NCI-H1417 (cell line): ENCODE measurements at regions not wholly inside any gene's neighbourhood (a gene's known extent, or its start where the extent isn't known, plus 50 kb on each side); places are given as distances from the start of the nearest gene placed in this dataset.
"Not testable (repeated sequence)": the region's sequence is repeated elsewhere in the genome, so short reads cannot be mapped to it uniquely, and the experiment has no call there.

ENCODE experiments used
- DNase-seq, 3 experiments: peaks; one replicate each; lab custom pipeline; 2025; lab: John Stamatoyannopoulos, UW

DNA sequence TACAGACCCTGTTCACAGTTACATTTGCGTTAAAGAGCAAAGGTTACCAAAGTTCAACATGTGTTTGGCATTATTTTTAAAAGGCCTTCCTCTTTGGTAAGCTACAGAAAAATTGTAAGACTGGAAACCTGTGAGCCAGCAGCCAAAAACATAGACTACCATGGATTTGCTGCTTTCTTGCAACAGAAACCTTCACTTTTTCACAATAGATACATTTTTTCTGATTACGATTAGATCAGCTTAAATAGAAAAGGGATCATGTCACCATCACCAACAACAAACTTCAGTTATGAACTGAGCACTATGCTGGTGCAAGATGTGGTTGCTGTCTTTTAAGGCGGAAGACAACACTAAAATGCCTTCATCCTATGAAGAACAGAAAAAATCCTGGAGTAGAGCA lies 112.3 kb upstream of the MARCKS start:
- DNase-seq: no peak

GRCh38 chr6:113750151-113750855 lies 106.8 kb upstream of the MARCKS start:
- no peak for DNase-seq

DNA sequence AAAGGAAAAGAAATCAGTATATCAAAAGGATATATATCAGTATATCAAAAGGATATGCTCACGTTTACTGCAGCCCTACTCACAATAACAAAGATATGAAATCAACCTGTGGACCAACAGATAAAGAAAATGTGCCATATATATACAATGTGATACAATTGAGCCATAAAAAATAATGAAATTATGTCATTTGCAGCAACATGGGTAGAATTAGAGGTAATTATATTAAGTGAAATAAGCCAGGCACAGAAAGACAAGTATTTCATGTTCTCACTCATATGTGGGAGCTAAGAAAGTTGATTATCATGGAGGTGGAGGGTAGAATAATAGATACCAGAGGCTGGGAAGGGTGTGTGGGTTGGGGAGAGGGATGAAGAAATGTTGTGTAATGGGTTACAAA lies 102.9 kb upstream of the MARCKS start:
- DNase-seq: no peak

- DNase-seq: no peak
Observed at GRCh38 chr6:113755449-113756289, 101.5 kb upstream of the MARCKS start.

DNA sequence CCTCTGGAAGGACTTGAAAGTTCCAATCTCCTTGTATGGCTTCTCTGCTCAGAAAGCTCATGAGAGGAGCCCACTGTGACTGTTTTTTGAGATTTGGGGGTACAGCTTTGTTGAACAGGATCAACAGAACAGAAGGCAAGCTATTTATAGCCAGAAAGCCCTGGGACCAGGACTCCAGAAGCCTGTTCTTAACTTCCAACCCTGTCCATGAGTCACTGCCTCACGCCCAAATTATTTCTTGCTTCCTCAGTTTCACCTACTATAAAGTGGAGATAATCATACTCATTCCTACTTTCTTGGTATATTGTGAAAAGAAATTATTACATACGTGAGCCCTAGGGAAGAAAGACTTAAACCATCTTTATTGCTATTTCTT lies 100.9 kb upstream of the MARCKS start:
- no peak for DNase-seq

GRCh38 chr6:113758214-113758613 lies 98.9 kb upstream of the MARCKS start:
- no peak for DNase-seq

- DNase-seq: no peak
Observed at GRCh38 chr6:113758826-113759574, 98.1 kb upstream of the MARCKS start.

- DNase-seq: no peak
Observed at GRCh38 chr6:113762641-113763040, 94.5 kb upstream of the MARCKS start.

DNA sequence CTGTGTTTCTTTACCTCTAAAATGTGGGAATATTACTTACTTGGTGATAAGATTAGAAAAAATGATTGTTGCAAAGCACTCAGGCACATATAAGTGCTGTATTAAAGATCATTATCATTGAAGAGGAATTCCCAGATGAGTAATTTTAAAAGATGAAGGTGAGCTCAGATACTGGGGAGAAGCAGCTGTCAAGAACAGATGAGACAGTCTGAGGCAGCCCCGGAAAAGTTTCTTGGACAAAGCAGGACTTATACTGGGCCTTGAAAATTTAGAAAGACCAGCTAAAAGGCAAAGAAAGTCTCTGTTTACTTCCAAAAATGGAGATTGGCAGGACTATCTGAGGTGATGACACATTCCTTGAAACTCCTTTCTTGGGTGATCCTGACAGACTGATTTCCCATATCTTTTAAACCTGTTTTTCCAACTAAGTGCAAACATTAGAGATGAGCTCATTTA lies 93.8 kb upstream of the MARCKS start:
- no peak for DNase-seq

GRCh38 chr6:113763876-113764275 lies 93.3 kb upstream of the MARCKS start:
- no peak for DNase-seq

DNA sequence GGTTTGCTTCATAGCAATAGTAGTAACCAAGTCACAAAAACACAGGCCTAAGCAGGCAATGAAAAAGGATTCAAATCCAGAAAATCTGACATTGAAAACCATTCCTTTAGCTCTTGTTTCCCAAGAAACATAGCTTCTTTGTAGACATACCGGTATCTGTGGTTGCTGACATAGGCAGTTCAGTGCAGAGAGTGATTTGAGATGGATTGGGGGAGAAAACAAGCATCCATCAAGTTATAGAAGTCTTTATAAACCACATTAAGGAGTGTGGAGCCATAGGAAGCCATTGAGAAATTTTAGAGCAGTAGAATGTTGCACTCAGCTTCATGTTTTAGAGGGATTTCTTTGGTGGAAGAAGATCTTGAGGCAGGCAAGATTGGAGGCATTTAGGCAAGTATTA lies 91.2 kb upstream of the MARCKS start:
- no peak for DNase-seq

- no peak for DNase-seq
Observed at GRCh38 chr6:113767985-113768384, 89.2 kb upstream of the MARCKS start.

DNA sequence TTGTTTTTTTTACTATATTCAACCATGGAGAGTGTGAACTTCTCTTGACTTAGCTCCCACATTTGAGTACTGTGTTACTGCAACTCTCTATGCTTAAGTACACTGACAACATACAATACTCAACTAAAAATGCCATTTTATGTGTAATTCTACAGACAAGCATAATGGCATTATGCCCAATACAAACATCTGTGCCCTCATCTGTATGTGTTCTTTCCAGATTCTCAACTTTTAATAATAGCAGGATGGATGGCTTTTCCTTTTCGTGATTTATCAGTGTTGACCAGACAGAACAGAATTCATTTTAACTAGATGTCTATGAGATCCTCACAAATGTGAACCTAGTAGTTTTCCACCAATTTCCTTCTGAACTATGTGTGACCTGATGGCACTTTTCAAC lies 84.2 kb upstream of the MARCKS start:
- DNase-seq: no peak

DNA sequence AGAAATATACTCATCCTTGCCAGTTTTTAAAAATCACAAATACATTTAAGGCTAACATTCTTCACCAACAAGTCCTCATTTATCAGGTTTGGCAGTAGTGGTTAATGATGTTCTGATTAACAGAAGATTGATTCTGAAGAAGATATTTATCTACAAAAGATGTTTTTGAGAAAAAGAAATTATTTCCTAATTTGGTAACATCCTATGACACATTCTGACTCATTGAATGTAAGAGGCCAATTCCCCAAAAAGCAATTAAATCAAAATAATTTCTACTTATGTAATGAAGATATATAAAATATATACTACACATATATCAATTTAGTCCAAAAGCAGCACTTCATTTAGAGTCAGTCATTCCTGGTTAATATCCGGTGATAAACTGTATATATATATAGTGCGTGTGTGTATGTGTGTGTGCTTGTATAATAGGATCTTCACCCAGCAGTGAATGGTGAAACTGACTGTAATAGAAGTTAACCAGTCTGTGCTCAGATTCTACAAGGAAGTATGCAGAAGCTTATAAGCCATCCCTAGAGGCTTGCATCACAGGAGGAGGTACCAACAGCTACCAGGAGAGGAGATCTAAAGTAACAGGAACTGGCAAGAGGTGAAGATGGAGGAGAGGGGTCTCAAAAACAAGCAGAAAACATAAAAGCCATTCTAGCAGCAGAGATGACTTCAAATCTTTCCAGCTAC lies 82.9 kb upstream of the MARCKS start:
- DNase-seq: no peak

DNA sequence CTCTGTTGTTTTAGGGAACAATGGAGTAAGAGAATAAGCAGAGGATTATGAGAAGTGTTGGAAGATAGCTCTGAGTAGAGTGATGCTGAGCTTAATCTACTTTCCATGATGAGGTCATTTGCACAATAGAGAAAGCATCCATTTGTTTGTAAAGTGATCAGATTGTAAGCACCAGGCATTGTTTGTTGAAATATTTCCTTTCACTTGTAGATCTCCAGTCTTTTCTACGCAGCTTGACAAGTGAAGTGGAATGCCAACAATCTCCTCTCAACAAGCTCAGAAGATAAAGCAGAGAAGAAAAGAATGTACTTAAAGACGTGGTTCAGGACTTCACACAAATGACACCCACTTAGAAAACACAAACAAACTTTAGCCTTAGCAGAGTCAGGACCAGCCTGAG lies 80.1 kb upstream of the MARCKS start:
- DNase-seq: no peak

GRCh38 chr6:113777601-113778000 lies 79.5 kb upstream of the MARCKS start:
- DNase-seq: no peak

- no peak for DNase-seq
Observed at GRCh38 chr6:113779656-113780055, 77.5 kb upstream of the MARCKS start.

DNA sequence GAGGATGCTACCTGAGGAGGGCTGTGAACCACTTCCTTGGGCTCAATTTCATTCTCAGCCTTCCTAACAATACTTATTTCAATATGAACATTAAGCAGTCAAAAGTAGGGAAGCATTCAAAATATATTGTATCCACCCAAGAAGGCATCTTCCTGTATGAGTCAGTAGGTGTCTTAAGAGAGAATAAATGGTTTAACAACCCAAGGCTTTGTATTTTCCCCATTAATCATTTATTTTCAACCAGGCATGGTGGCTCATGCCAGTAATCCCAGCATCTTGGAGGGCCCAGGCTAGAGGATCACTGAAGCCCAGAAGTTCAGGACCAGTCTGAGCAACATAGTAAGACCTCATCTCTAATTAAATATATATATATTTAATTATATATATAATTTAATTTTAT lies 74.5 kb upstream of the MARCKS start:
- no peak for DNase-seq

- no peak for DNase-seq
Observed at GRCh38 chr6:113786168-113786567, 71.0 kb upstream of the MARCKS start.

- no peak for DNase-seq
Observed at GRCh38 chr6:113788586-113788985, 68.6 kb upstream of the MARCKS start.

DNA sequence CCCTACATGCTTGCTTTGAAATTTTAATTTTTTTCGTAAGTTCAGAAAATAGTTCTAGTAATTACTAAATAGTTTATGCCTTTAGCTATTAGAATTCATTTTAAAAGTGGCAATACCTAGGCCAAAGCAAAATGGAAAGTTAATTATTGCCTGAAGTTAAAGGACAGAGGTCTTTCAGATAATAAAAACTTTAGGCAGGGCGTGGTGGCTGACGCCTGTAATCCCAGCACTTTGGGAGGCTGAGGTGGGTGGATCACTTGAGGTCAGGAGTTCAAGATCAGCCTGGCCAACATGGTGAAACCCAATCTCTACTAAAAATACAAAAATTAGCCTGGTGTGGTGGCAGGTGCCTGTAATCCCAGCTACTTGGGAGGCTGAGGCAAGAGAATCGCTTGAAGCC lies 65.9 kb upstream of the MARCKS start:
- not testable (repeated sequence) for DNase-seq

DNA sequence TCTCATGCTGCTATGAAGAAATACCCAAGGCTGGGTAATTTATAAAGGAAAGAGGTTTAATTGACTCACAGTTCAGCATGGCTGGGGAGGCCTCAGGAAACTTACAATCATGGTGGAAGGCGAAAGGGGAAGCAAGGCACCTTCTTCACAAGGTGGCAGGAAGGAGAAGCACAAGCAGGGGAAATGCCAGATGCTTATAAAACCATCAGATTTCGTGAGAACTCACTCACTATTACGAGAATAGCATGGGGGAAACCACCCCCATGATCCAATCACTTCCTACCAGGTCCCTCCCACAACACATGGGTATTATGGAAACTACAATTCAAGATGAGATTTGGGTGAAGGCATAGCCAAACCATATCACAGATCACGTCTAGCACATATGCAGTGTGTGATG lies 61.8 kb upstream of the MARCKS start:
- DNase-seq: not testable (repeated sequence)
